ENCODE measurements at regions not wholly inside any gene's neighbourhood (a gene's known extent, or its start where the extent isn't known, plus 50 kb on each side); places are given as distances from the start of the nearest gene placed in this dataset.

DNA sequence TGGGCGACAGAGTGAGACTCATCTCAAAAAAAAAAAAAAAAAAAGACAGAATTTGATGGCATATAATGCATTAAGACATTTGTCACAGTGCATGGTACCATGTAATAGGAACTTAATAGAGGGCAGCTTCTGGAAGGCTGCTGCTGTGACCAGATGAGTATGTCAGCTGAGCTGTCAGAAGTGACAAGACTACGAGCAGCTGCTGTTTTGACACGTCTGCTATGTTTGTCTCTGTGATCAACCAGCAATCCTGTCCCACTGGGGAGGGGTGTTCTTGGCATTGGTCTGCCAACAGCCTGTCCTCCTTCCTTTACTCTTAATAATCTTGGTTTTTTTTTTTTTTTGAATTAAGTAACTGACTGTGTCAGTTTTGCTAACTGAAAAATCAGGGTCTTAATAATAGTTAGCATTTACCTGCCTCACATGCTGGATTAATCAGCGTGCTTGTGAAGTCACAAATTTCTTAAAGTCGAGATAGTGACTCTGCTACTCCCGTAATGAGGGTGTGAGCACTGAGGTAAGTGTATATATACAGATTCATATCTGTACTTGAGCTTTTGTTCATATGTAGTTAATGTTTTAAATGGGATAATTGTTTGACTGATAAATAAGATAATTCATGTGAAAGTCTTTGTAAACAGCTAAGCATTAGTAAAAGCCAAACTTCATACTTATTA lies 152.4 kb downstream of the BMP2 start:
- no peaks in the 10 kb centered on the region for H3K36me3 ChIP-seq (ENCODE audit: low read depth, missing control alignments)
- DNase-seq: no peak
- H3K9me3 ChIP-seq: no peaks in the 10 kb centered on the region
- TF ChIP-seq CTCF (IDR thresholded peaks at IDR 0.05) (no peak), POLR2A (IDR thresholded peaks at IDR 0.05) (no peak)
- no peak overlapping the region for H3K27ac ChIP-seq
- intact Hi-C loops (cut with DNase I; ENCODE audit: low total_unique reads): no loop called here
- WGBS, 2 donors: 87 to 93% methylated on average over 6 of the region's 6 CpGs
- H3K4me1 ChIP-seq: no peaks in the 10 kb centered on the region
- no peak overlapping the region for H3K4me3 ChIP-seq
- H3K27me3 ChIP-seq: no peaks in the 10 kb centered on the region

DNA sequence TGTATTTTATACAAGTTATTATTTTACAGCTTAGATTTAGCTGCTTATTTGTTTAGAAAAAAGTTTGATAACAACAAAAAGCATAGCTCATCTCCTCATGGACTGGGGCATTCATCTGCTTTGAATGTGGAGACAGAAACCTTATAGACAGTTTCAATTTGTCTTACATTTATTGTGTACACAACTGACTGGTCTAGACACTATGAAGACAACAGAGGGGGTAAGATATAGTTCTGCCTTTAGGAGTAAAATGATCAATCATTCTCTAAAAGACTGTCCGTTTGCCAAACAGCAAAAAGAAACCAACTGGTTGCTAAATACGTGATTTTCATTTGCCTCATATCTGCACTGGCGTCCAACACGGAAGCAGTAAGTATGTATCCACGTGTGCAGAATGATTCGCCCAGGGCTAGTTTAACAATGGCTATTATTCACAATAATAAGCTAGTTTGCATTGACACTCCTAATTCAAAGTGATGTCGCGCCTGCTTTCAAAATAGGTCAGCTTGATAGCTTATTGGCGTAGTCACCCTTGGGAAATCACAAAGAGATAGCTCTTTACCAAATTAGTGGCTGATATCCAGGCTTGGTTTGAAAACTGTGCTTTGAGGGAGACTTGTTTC lies 153.6 kb downstream of the BMP2 start:
- no peak overlapping the region for H3K27ac ChIP-seq
- intact Hi-C loops (cut with DNase I; ENCODE audit: low total_unique reads): no loop called here
- H3K27me3 ChIP-seq: no peaks in the 10 kb centered on the region
- H3K36me3 ChIP-seq (ENCODE audit: low read depth, missing control alignments): no peaks in the 10 kb centered on the region
- WGBS, 2 donors: 75 to 83% methylated on average over 9 of the region's 9 CpGs
- no peak overlapping the region for H3K4me3 ChIP-seq
- no peak for TF ChIP-seq CTCF (IDR thresholded peaks at IDR 0.05)
- no peak for TF ChIP-seq POLR2A (IDR thresholded peaks at IDR 0.05)
- DNase-seq: no peak
- H3K4me1 ChIP-seq: no peaks in the 10 kb centered on the region
- no peaks in the 10 kb centered on the region for H3K9me3 ChIP-seq

GRCh38 chr20:6921717-6922386 lies 154.4 kb downstream of the BMP2 start:
- TF ChIP-seq POLR2A (IDR thresholded peaks at IDR 0.05) (no peak), CTCF (IDR thresholded peaks at IDR 0.05) (no peak)
- no peak overlapping the region for H3K27ac ChIP-seq
- intact Hi-C loops (cut with DNase I; ENCODE audit: low total_unique reads): no loop called here

DNA sequence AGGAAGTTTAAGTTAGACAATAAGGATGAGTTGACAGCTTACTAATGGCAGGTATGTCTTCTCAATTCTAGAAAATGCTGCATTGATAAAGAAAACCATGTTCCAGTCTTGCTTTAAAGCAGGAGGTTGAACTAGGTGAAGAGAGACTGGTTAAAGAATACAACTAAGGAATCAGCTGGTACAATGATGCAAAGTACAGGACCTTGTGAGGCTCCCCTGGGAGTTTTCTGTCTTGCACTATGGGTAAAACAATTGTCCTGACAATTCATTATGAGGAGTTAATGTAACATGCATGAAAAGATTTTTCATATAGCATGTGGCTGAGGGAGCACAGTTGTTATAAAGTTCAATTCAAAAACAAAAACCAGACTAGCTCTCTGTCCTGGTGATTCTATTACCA lies 157.2 kb downstream of the BMP2 start:
- Histone ChIP-seq H3K4me1 (no peaks in the 10 kb centered on the region), H3K9me3 (no peaks in the 10 kb centered on the region), H3K36me3 (ENCODE audit: low read depth, missing control alignments) (no peaks in the 10 kb centered on the region), H3K4me3 (no peak overlapping the region), H3K27ac (no peak overlapping the region), H3K27me3 (no peaks in the 10 kb centered on the region)
- intact Hi-C loops (cut with DNase I; ENCODE audit: low total_unique reads): no loop called here
- DNase-seq: no peak
- TF ChIP-seq CTCF (IDR thresholded peaks at IDR 0.05) (no peak), POLR2A (IDR thresholded peaks at IDR 0.05) (no peak)

More at GRCh38 chr20:6921717-6922386, 154.4 kb downstream of the BMP2 start:
- no peak overlapping the region for H3K4me3 ChIP-seq
- DNase-seq: no peak
- no peaks in the 10 kb centered on the region for H3K36me3 ChIP-seq (ENCODE audit: low read depth, missing control alignments)
- no peaks in the 10 kb centered on the region for H3K27me3 ChIP-seq
- no peaks in the 10 kb centered on the region for H3K9me3 ChIP-seq
- WGBS, 2 donors: 81 to 89% methylated on average over 1 of the region's 1 CpG
- no peaks in the 10 kb centered on the region for H3K4me1 ChIP-seq
